CD8-positive, alpha-beta memory T cell (primary cell): ENCODE measurements at regions not wholly inside any gene's neighbourhood (a gene's known extent, or its start where the extent isn't known, plus 50 kb on each side); places are given as distances from the start of the nearest gene placed in this dataset.
A peak's percentile ranks its signal among the peaks of the same experiment; 100 is the strongest.

Experiments
- CTCF ChIA-PET: fragments of 350-600 bp; sonication (Branson Sonifier 250); formaldehyde crosslinking; loops from one replicate; lab custom pipeline; 2021; ENCODE audit warnings: antibody characterized with exemption; lab: Charles Lee
- POLR2A ChIA-PET: fragments of 350-600 bp; sonication (Branson Sonifier 250); formaldehyde crosslinking; loops from one replicate; lab custom pipeline; 2021; ENCODE audit warnings: antibody characterized with exemption; lab: Charles Lee
- DNase-seq, 5 donors: peaks; one replicate each; pipeline versions ENCODE4 v3.0.0 to v3.0.0-alpha.2; 2020 to 2022; ENCODE audit warnings: mixed read lengths in 1 of 5
- H3K27ac ChIP-seq: one replicate; pipeline ENCODE4 v1.7.0; 2013; ENCODE audit warnings: low read depth, mild to moderate bottlenecking, low read length, moderate library complexity
- H3K27me3 ChIP-seq: 2 replicates; pipeline ENCODE4 v1.7.0; 2013; ENCODE audit warnings: low read length, mild to moderate bottlenecking; ENCODE audit not compliant: insufficient read depth, poor library complexity, severe bottlenecking
- H3K36me3 ChIP-seq: 2 replicates; pipeline ENCODE4 v1.7.0; 2013; ENCODE audit warnings: mild to moderate bottlenecking, low read length, moderate library complexity; ENCODE audit not compliant: insufficient read depth
- H3K4me1 ChIP-seq: 2 replicates; pipeline ENCODE4 v1.7.0; 2013; ENCODE audit warnings: mild to moderate bottlenecking, low read length, moderate library complexity; ENCODE audit not compliant: insufficient read depth
- H3K4me3 ChIP-seq: 2 replicates; pipeline ENCODE4 v1.7.0; 2013; ENCODE audit warnings: mild to moderate bottlenecking, low read length
- H3K9me3 ChIP-seq: 2 replicates; pipeline ENCODE4 v1.7.0; 2013; ENCODE audit warnings: mild to moderate bottlenecking, low read length
- H3K27ac Mint-ChIP-seq, 8 donors: one replicate each; pipeline ENCODE4 v1.8.0; 2020 to 2021; ENCODE audit warnings: mixed read lengths in 8 of 8, mild to moderate bottlenecking in 6 of 8, inconsistent platforms in 3 of 8, moderate library complexity in 3 of 8
- H3K27me3 Mint-ChIP-seq, 2 donors: one replicate each; pipeline ENCODE4 v1.8.0; 2020 to 2021; ENCODE audit warnings: mixed read lengths in 2 of 2, mild to moderate bottlenecking in 1 of 2, moderate library complexity in 1 of 2
- H3K36me3 Mint-ChIP-seq, 3 donors: one replicate each; pipeline ENCODE4 v1.8.0; 2020 to 2021; ENCODE audit warnings: mixed read lengths in 3 of 3, inconsistent platforms in 1 of 3, mild to moderate bottlenecking in 1 of 3
- H3K4me1 Mint-ChIP-seq, 3 donors: one replicate each; pipeline ENCODE4 v1.8.0; 2020 to 2021; ENCODE audit warnings: mixed read lengths in 3 of 3, inconsistent platforms in 1 of 3, mild to moderate bottlenecking in 1 of 3
- H3K4me3 Mint-ChIP-seq, 7 donors: one replicate each; pipeline ENCODE4 v1.8.0; 2020 to 2021; ENCODE audit warnings: mixed read lengths in 7 of 7, mild to moderate bottlenecking in 6 of 7, moderate library complexity in 4 of 7, inconsistent platforms in 2 of 7
- H3K9me3 Mint-ChIP-seq, 5 donors: one replicate each; pipeline ENCODE4 v1.8.0; 2020 to 2022; ENCODE audit warnings: mixed read lengths in 5 of 5, mild to moderate bottlenecking in 3 of 5, moderate library complexity in 2 of 5, inconsistent platforms in 1 of 5

DNA sequence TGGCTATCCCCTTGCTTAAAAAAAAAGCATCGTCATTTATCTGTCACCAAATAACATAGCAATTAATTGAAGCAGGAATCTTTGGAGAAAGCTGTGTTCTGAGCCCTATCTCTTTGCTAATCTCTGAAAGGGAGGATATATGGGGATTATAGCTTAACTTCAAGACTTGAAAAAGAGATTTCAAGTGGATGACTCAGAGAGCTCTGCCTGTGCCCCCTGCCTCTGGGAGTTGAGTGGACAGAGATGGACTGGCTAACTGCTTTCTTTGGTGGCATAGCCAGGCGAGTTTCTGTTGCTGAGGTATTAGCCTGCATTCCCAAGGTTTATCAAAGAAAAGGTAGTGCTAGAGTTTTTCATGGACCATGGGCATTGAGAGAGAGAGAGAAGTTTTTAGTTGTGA is 91.6 kb downstream of the DDIT4L start:
- Histone ChIP-seq H3K27ac (no peak overlapping the region), H3K4me1 (peaks cover 16% of the 10 kb centered on the region), H3K36me3 (no peaks in the 10 kb centered on the region), H3K4me3 (no peak overlapping the region), H3K27me3 (no peaks in the 10 kb centered on the region), H3K9me3 (no peaks in the 10 kb centered on the region)
- ChIA-PET CTCF (no interaction called here), POLR2A (no interaction called here)
- no peak for DNase-seq
- peaks cover 30 to 46% (median 31%) of the 10 kb centered on the region in 3 donors for H3K4me1 Mint-ChIP-seq
- no peaks in the 10 kb centered on the region for H3K9me3 Mint-ChIP-seq
- no peak overlapping the region for H3K4me3 Mint-ChIP-seq
- H3K36me3 Mint-ChIP-seq = no peaks in the 10 kb centered on the region
- H3K27ac Mint-ChIP-seq = peak overlapping the region in 2 of 8 donors; percentile 26 to 33
- H3K27me3 Mint-ChIP-seq = peaks cover 0 to 4% of the 10 kb centered on the region in 2 donors

DNA sequence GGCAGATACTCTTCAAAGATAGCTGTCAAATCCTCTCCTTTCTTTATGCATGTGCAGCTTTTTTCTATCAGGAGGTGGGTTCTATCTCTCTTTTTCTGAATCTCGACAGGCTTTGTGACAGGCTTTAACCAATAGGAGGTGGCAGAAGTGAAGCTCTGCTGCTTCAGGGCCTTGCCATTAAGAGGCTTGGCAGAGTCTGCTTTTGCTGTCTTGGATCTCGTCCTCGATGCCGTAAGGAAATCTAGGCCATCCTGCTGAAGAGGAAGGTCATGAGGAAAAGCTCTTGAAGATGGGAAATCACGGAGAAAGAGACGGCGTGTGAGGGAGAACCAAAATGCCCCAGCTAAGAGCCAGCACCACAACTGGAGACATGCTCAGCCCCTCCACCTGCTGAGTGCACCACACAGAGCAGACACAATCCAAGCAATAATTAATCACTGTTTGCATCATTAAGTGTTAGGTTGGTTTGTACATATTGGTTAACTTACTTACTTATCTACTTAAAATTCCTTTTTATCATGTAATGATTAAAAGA is 92.2 kb downstream of the DDIT4L start:
- H3K27ac ChIP-seq = no peak overlapping the region
- H3K4me1 ChIP-seq = peaks cover 17% of the 10 kb centered on the region
- H3K9me3 ChIP-seq = no peaks in the 10 kb centered on the region
- Mint-ChIP-seq H3K4me1 (peaks cover 35 to 52% (median 37%) of the 10 kb centered on the region in 3 donors), H3K9me3 (no peaks in the 10 kb centered on the region), H3K4me3 (no peak overlapping the region), H3K36me3 (no peaks in the 10 kb centered on the region), H3K27ac (peak overlapping the region in 1 of 8 donors; percentile 17), H3K27me3 (peaks cover 0 to 4% of the 10 kb centered on the region in 2 donors)
- no peak overlapping the region for H3K4me3 ChIP-seq
- CTCF ChIA-PET = interaction anchor here (1.3 kb wide), 1 partner anchor 10 kb away, joined by 4 read pairs; no protein-coding TSS in a partner anchor
- H3K27me3 ChIP-seq = no peaks in the 10 kb centered on the region
- no peak for DNase-seq
- POLR2A ChIA-PET = no interaction called here
- H3K36me3 ChIP-seq = no peaks in the 10 kb centered on the region

DNA sequence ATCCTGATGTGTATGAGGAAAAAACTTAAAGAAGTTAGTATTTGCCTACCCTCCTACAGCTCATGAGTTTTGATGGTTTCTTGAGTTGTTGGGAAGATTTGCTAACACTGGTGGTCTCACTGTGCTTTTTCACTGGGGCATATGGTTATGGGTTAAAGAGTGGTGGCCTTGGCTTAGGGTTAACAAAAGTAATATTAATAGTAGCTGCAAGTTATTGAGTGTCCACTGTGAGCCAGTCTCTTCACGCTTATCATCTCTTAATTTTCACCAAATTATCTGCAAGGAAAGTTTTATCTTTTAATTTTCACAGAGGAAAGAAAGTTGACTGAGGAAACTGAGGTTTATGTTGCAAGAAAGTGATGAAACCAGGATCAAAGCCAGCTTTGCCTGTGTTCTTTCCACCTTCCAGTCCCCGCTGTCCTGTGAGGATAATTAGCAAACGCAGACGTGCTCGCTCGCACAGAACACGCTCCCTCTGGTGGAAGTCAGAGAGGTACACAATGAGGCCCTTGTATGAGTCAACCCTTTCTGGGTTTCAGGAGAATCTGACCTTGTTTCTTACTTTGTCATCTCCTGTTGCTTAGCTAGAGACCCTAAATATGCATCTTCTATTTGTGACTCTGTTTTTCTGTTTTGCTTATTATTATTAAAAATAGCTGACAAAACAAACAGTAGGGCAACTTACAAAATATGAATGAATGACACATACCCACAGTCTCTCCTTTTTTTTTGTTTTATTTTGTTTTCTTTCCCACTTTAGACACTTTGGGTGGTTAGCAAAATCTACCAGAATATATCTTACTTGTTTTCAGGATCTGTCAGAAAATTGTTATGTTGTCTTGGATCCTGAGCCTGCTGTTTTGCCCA is 94.3 kb downstream of the DDIT4L start:
- H3K4me1 Mint-ChIP-seq = peaks cover 27 to 45% (median 29%) of the 10 kb centered on the region in 3 donors
- POLR2A ChIA-PET = no interaction called here

DNA sequence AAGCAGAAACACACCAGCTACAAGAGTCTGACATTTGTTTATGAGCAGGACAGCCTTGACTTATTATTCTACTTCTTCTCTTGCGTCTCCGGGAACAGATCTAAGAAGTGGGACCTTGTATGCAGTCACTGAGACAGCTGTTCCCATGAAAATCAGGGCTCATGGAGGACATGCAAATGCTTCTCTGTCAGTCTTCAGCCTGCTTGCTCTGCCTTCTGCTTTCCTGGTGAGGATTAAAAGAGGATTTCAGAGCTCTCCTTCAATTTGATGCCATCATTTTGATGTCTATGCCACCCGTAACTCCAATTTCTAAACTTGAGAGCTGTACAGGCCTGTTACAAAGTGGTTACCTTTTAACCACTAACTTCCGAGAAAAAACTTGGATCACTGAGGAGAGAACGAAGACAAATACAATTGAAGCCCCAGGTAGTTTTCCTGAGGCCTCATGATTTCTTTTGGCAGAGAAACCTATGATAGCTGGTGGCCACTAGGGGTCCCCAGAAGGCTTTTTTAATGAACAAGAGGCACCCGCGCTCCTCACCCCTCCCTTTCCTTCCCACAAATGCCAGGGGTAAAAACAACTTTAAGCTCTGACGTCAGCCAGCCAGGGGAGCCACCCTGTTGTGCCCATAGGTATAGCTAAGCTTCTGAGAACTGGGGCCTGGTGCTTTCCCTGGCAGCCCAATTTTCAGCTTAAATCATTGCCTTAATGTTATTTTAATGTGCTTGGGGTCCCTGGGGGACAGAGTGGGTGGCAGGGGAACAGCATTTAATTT is 97.0 kb downstream of the DDIT4L start:
- no peaks in the 10 kb centered on the region for H3K9me3 Mint-ChIP-seq
- ChIA-PET POLR2A (interaction anchor here (0.9 kb wide), 1 partner anchor 147 kb away, joined by 3 read pairs; the partner anchor contains the start of gene DNAJB14), CTCF (interaction anchor here (0.7 to 2.9 kb wide), 29 partner anchors 8 to 1641 kb away, joined by 3 to 28 read pairs (median 4); partner anchors contain the start of gene DAPP1)
- H3K27ac Mint-ChIP-seq = peak overlapping the region; percentile 57 to 96 (median 94)
- peak overlapping the region in 4 of 7 donors; percentile 10 to 55 (median 27) for H3K4me3 Mint-ChIP-seq
- peak; percentile 74 to 93 (median 88) for DNase-seq
- no peaks in the 10 kb centered on the region for H3K27me3 ChIP-seq
- H3K27ac ChIP-seq = no peak overlapping the region
- H3K27me3 Mint-ChIP-seq = peaks cover 0 to 3% of the 10 kb centered on the region in 2 donors
- peaks cover 20 to 34% (median 23%) of the 10 kb centered on the region in 3 donors for H3K4me1 Mint-ChIP-seq
- no peaks in the 10 kb centered on the region for H3K36me3 ChIP-seq
- no peak overlapping the region for H3K4me3 ChIP-seq
- H3K9me3 ChIP-seq = no peaks in the 10 kb centered on the region
- no peaks in the 10 kb centered on the region for H3K36me3 Mint-ChIP-seq
- H3K4me1 ChIP-seq = peaks cover 10% of the 10 kb centered on the region

More for the DNA sequence above, 94.3 kb downstream of the DDIT4L start:
- CTCF ChIA-PET = interaction anchor here (0.7 to 2.4 kb wide), 6 partner anchors 10 to 1491 kb away, joined by 3 to 14 read pairs (median 4); no protein-coding TSS in a partner anchor
- Histone ChIP-seq H3K4me1 (peaks cover 10% of the 10 kb centered on the region), H3K9me3 (no peaks in the 10 kb centered on the region), H3K36me3 (no peaks in the 10 kb centered on the region), H3K27ac (no peak overlapping the region), H3K4me3 (no peak overlapping the region), H3K27me3 (no peaks in the 10 kb centered on the region)
- H3K9me3 Mint-ChIP-seq = no peaks in the 10 kb centered on the region
- H3K27ac Mint-ChIP-seq = peak overlapping the region in 7 of 8 donors; percentile 69 to 95 (median 79)
- peak; percentile 10 to 65 (median 21) for DNase-seq
- H3K36me3 Mint-ChIP-seq = no peaks in the 10 kb centered on the region
- H3K27me3 Mint-ChIP-seq = peaks cover 0 to 4% of the 10 kb centered on the region in 2 donors
- peak overlapping the region in 1 of 7 donors; percentile 19 for H3K4me3 Mint-ChIP-seq

DNA sequence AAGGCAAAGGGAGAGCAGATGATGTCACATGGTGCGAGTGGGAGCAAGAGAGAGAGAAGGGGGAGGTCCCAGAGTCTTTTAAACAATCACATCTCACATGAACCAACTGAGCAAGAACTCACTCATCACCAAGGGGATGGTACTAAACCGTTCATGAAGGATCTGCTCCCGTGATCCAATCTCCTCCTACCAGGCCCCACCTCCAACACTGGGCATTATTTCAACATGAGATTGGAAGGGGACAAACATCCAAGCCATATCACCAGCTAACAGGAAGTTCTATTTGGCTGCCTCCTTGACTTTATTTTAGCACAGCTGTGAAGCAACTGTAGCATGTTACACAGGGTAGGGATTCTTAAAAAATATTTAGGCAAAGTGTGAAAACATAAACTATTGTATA is 102.5 kb downstream of the DDIT4L start:
- ChIA-PET CTCF (interaction anchor here (1.5 kb wide), 1 partner anchor 10 kb away, joined by 4 read pairs; no protein-coding TSS in a partner anchor), POLR2A (no interaction called here)
- H3K4me1 ChIP-seq = no peaks in the 10 kb centered on the region
- DNase-seq = no peak
- no peaks in the 10 kb centered on the region for H3K36me3 ChIP-seq
- Mint-ChIP-seq H3K36me3 (no peaks in the 10 kb centered on the region), H3K4me1 (no peaks in the 10 kb centered on the region), H3K27ac (peak overlapping the region in 1 of 8 donors; percentile 14), H3K27me3 (no peaks in the 10 kb centered on the region), H3K9me3 (no peaks in the 10 kb centered on the region), H3K4me3 (no peak overlapping the region)
- no peak overlapping the region for H3K4me3 ChIP-seq
- H3K27ac ChIP-seq = no peak overlapping the region
- no peaks in the 10 kb centered on the region for H3K9me3 ChIP-seq
- no peaks in the 10 kb centered on the region for H3K27me3 ChIP-seq

DNA sequence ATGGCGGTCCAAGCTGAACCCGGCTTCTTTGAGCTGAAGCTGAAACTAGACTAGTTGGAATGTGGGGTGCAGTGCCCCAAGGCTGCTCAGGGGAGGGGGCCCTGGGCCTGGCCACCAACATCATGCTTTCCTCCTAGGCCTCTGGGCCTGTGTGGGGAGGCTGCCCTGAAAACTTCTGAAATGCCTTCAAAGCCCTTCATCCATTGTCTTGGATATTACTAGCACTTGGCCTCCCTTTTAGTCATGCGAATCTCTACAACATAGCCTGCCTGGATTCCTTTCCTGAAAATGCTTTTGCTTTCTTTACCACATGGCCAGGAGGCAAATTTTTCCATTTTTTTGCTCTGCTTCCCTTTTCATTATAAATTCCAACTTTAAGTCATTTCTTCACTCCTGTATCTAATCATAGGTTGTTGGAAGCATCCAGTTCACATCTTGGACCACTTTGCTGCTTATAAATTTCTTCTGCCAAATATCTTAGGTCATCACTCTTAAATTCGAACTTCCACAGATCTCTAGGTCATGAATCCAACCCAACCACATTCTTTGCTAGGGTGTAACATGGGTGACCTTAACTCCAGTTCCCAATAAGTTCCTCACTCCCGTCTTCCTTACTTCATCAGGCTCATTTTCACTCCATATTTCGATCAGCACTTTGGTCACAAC is 103.4 kb downstream of the DDIT4L start:
- Histone ChIP-seq H3K4me3 (no peak overlapping the region), H3K27ac (no peak overlapping the region), H3K9me3 (no peaks in the 10 kb centered on the region), H3K36me3 (no peaks in the 10 kb centered on the region), H3K27me3 (no peaks in the 10 kb centered on the region), H3K4me1 (no peaks in the 10 kb centered on the region)
- peak overlapping the region in 1 of 8 donors; percentile 3 for H3K27ac Mint-ChIP-seq
- H3K27me3 Mint-ChIP-seq = no peaks in the 10 kb centered on the region
- no peaks in the 10 kb centered on the region for H3K36me3 Mint-ChIP-seq
- H3K4me1 Mint-ChIP-seq = no peaks in the 10 kb centered on the region
- H3K9me3 Mint-ChIP-seq = no peaks in the 10 kb centered on the region
- no peak overlapping the region for H3K4me3 Mint-ChIP-seq
- no peak for DNase-seq
- POLR2A ChIA-PET = no interaction called here
- CTCF ChIA-PET = interaction anchor here (1.5 kb wide), 1 partner anchor 11 kb away, joined by 4 read pairs; no protein-coding TSS in a partner anchor

DNA sequence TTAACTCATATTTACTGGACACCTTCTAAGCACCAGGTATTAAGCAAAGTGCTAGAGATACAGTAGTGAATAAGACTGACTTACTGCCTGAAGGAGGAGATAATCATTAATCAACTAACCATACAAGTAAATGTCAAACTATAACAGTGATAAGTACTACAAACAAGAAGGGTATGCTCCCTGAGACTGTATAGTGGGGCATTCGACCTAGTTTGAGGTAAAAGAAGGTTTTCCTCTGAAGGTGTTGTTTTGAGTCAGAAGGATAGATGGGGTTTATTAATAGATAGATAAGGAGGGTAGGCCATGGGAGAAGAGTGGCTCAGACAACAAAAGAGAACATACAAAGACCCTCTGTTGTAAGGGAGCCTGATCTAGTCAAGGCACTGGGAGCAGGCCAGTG is 105.4 kb downstream of the DDIT4L start:
- no peaks in the 10 kb centered on the region for H3K9me3 ChIP-seq
- no peaks in the 10 kb centered on the region for H3K4me1 ChIP-seq
- ChIA-PET POLR2A (no interaction called here), CTCF (interaction anchor here (1.1 kb wide), 1 partner anchor 9 kb away, joined by 4 read pairs; no protein-coding TSS in a partner anchor)
- no peaks in the 10 kb centered on the region for H3K9me3 Mint-ChIP-seq
- H3K4me3 ChIP-seq = no peak overlapping the region
- peaks cover 0 to 2% of the 10 kb centered on the region in 2 donors for H3K27me3 Mint-ChIP-seq
- H3K36me3 ChIP-seq = no peaks in the 10 kb centered on the region
- H3K27ac ChIP-seq = no peak overlapping the region
- no peak for DNase-seq
- H3K27ac Mint-ChIP-seq = no peak overlapping the region
- H3K4me3 Mint-ChIP-seq = no peak overlapping the region
- no peaks in the 10 kb centered on the region for H3K36me3 Mint-ChIP-seq
- no peaks in the 10 kb centered on the region for H3K27me3 ChIP-seq
- H3K4me1 Mint-ChIP-seq = peaks cover 0 to 3% (median 0%) of the 10 kb centered on the region in 3 donors
